ENCODE measurements at regions not wholly inside any gene's neighbourhood (a gene's known extent, or its start where the extent isn't known, plus 50 kb on each side); places are given as distances from the start of the nearest gene placed in this dataset.

DNA sequence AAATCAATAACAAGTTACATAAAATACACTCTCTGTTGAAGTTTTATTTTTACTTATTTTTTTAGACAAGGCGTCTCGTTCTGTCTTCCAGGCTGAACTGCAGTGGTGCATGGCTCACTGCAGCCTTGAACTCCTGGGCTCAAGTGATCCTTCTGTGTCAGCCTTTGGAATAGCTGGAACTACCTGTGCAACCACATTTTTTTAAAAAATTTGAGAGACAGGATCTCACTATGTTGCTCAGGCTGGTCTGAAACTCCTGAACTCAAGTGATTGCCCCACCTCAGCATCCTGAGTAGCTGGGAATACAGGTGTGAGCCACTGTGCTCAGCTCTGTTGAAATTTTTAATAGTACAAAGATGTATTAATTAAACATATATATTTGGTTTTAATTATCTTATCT is 614.3 kb upstream of the ARRDC4 start:
- H3K4me3 ChIP-seq (ENCODE audit: low read depth, low read length) = no peak overlapping the region
- TF ChIP-seq CTCF (conservative IDR thresholded peaks at IDR 0.05; ENCODE audit: low read depth, low read length) = no peak
- DNase-seq (ENCODE audit: low read depth) = no peak

- no peak for DNase-seq (ENCODE audit: low read depth)
Measured at GRCh38 chr15:97350813-97351212, 609.7 kb upstream of the ARRDC4 start.

DNA sequence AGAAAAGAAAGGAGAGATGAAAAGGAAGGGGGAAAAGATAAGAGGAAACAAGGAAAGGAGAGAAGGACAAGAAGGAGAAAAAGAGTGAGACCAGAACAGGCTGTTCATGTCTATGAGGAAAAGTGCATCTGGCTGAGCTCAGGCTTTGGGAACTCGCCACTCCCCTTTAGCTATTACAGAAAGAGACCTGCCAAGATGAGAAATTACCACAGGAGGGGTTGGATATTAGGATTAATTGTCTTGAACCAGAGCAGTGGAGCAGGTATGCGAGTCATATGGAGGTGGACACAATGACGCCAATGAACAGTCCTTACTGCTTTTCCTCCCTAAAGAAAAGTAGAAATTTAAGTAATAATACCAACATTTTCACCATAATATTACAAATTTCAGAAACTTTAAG is 577.0 kb upstream of the ARRDC4 start:
- no peak overlapping the region for H3K4me3 ChIP-seq (ENCODE audit: low read depth, low read length)
- no peak for DNase-seq (ENCODE audit: low read depth)
- TF ChIP-seq CTCF (conservative IDR thresholded peaks at IDR 0.05; ENCODE audit: low read depth, low read length) = no peak

More at GRCh38 chr15:97350813-97351212, 609.7 kb upstream of the ARRDC4 start:
- TF ChIP-seq CTCF (conservative IDR thresholded peaks at IDR 0.05; ENCODE audit: low read depth, low read length) = no peak
- H3K4me3 ChIP-seq (ENCODE audit: low read depth, low read length) = no peak overlapping the region

DNA sequence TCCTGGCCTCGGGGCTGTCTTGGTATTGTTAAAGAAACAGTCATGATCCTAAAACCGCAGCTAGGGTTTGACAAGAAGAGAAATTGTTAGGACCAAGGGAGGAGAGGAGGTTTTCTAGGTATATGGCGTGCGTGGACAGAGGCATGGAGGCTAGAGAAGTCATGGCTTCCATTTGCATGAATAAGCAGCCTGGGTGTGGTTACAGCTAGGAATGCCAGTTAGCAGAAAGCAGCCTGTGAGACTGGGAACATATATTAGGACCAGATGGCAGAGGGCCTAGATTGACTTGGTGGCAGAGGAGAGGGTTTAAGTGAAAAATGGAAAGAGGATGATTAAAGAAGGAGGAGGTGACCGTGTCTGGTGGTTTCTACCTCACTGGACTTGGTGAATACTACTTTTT is 573.6 kb upstream of the ARRDC4 start:
- H3K4me3 ChIP-seq (ENCODE audit: low read depth, low read length) = no peak overlapping the region
- no peak for TF ChIP-seq CTCF (conservative IDR thresholded peaks at IDR 0.05; ENCODE audit: low read depth, low read length)

GRCh38 chr15:97401195-97401594 is 559.3 kb upstream of the ARRDC4 start:
- TF ChIP-seq CTCF (conservative IDR thresholded peaks at IDR 0.05; ENCODE audit: low read depth, low read length) = no peak
- DNase-seq (ENCODE audit: low read depth) = no peak
- no peak overlapping the region for H3K4me3 ChIP-seq (ENCODE audit: low read depth, low read length)

More for the DNA sequence above, 573.6 kb upstream of the ARRDC4 start:
- no peak for DNase-seq (ENCODE audit: low read depth)

GRCh38 chr15:97401970-97402369 is 558.5 kb upstream of the ARRDC4 start:
- H3K4me3 ChIP-seq (ENCODE audit: low read depth, low read length) = no peak overlapping the region
- TF ChIP-seq CTCF (conservative IDR thresholded peaks at IDR 0.05; ENCODE audit: low read depth, low read length) = no peak
- DNase-seq (ENCODE audit: low read depth) = no peak

DNA sequence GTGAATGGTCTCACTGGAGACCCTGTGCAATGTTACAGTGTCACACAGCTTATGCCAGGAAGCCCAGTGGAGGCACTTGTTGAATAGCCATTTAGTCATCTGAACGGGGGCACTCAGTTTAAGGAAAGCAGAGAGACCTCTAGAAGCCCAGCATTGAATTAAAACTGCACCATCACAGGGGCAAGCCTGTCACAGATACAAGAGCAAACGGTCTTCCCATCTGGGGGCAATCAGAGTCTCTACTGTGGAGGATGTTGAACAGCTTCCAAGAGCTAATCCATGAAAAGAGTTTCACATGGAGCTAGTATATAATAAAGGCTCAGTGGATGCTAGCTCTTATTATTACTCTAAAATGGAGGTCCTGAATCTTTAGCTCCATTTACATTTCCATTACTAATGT is 553.7 kb upstream of the ARRDC4 start:
- no peak for DNase-seq (ENCODE audit: low read depth)
- no peak for TF ChIP-seq CTCF (conservative IDR thresholded peaks at IDR 0.05; ENCODE audit: low read depth, low read length)
- no peak overlapping the region for H3K4me3 ChIP-seq (ENCODE audit: low read depth, low read length)
